ENCODE measurements at regions not wholly inside any gene's neighbourhood (a gene's known extent, or its start where the extent isn't known, plus 50 kb on each side); places are given as distances from the start of the nearest gene placed in this dataset.

DNA sequence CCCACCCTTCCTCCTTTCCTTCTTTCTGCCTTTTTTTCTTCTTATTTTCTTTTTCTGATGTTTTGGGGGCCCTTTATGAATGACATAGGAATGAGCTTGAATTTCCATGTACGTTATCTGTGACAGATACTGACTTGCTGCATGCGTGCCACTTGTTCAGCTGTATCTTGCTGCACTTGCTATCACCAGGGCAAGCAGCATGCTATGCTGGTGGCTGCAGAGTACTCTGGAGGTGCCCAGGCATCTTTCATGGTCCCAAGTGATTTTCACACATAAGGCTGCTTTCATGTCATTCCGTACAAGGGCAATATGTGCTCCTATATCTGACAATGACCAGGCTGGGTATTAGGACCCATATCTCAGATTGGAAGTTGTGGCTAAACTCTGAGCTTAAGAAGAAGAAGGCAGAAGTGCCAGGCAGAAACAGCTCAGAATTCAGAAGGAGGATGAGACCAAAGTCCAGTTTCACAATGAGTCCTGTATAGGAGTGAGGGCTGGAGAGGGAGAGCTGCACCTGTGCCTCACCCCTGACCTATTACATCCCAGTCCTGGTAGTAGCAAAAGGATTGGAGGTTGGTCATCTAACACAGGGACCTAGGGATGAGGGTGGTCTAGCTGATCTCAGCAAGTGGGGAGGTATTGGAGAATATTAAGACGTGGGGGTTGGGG, 299.0 kb upstream of the DDHD1 start (continued):
- TF ChIP-seq, protein P1, sequence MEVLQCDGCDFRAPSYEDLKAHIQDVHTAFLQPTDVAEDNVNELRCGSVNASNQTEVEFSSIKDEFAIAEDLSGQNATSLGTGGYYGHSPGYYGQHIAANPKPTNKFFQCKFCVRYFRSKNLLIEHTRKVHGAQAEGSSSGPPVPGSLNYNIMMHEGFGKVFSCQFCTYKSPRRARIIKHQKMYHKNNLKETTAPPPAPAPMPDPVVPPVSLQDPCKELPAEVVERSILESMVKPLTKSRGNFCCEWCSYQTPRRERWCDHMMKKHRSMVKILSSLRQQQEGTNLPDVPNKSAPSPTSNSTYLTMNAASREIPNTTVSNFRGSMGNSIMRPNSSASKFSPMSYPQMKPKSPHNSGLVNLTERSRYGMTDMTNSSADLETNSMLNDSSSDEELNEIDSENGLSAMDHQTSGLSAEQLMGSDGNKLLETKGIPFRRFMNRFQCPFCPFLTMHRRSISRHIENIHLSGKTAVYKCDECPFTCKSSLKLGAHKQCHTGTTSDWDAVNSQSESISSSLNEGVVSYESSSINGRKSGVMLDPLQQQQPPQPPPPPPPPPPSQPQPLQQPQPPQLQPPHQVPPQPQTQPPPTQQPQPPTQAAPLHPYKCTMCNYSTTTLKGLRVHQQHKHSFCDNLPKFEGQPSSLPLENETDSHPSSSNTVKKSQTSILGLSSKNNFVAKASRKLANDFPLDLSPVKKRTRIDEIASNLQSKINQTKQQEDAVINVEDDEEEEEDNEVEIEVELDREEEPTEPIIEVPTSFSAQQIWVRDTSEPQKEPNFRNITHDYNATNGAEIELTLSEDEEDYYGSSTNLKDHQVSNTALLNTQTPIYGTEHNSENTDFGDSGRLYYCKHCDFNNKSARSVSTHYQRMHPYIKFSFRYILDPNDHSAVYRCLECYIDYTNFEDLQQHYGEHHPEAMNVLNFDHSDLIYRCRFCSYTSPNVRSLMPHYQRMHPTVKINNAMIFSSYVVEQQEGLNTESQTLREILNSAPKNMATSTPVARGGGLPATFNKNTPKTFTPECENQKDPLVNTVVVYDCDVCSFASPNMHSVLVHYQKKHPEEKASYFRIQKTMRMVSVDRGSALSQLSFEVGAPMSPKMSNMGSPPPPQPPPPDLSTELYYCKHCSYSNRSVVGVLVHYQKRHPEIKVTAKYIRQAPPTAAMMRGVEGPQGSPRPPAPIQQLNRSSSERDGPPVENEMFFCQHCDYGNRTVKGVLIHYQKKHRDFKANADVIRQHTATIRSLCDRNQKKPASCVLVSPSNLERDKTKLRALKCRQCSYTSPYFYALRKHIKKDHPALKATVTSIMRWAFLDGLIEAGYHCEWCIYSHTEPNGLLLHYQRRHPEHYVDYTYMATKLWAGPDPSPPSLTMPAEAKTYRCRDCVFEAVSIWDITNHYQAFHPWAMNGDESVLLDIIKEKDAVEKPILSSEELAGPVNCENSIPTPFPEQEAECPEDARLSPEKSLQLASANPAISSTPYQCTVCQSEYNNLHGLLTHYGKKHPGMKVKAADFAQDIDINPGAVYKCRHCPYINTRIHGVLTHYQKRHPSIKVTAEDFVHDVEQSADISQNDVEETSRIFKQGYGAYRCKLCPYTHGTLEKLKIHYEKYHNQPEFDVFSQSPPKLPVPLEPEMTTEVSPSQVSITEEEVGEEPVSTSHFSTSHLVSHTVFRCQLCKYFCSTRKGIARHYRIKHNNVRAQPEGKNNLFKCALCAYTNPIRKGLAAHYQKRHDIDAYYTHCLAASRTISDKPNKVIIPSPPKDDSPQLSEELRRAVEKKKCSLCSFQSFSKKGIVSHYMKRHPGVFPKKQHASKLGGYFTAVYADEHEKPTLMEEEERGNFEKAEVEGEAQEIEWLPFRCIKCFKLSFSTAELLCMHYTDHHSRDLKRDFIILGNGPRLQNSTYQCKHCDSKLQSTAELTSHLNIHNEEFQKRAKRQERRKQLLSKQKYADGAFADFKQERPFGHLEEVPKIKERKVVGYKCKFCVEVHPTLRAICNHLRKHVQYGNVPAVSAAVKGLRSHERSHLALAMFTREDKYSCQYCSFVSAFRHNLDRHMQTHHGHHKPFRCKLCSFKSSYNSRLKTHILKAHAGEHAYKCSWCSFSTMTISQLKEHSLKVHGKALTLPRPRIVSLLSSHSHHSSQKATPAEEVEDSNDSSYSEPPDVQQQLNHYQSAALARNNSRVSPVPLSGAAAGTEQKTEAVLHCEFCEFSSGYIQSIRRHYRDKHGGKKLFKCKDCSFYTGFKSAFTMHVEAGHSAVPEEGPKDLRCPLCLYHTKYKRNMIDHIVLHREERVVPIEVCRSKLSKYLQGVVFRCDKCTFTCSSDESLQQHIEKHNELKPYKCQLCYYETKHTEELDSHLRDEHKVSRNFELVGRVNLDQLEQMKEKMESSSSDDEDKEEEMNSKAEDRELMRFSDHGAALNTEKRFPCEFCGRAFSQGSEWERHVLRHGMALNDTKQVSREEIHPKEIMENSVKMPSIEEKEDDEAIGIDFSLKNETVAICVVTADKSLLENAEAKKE (CRISPR knock-in tag; IDR thresholded peaks at IDR 0.05) = no peak

DNA sequence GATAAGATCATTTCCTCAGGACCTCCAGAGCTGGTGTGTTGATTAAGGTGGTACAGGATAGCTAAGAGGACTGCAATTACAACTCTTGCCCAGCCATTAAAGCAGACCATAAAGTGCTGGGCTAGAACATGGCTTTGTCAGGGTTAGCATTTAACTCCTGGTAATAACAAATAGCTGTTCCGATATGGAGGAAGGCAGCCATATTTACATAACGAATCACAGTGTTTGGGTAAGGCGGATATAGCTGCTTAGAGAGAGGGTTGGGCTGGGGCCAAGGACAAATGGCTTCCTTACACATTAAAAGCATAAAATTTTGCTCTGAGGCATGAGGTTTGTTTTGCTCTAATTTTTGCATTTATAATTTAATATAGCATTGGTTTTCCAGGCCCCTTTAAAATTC, 297.7 kb upstream of the DDHD1 start:
- Mint-ChIP-seq H3K27ac (no peak overlapping the region), H3K27me3 (ENCODE audit: insufficient read depth, low read depth, poor library complexity) (no peaks in the 10 kb centered on the region), H3K4me3 (no peak overlapping the region), H3K36me3 (ENCODE audit: low read depth) (no peaks in the 10 kb centered on the region), H3K4me1 (peaks cover 12% of the 10 kb centered on the region), H3K9me3 (no peaks in the 10 kb centered on the region)
- Histone ChIP-seq H3K4me1 (ENCODE audit: insufficient read depth) (no peaks in the 10 kb centered on the region; the same call in 1 of the 2 replicates), H3K27ac (ENCODE audit: low read depth) (no peak overlapping the region), H3F3A (replicated peaks; ENCODE audit: low read depth) (no peaks in the 10 kb centered on the region), H3K27me3 (ENCODE audit: insufficient read depth) (no peaks in the 10 kb centered on the region), H4K20me1 (replicated peaks; ENCODE audit: insufficient read depth) (no peaks in the 10 kb centered on the region), H3K9me2 (ENCODE audit: insufficient read depth) (peaks cover 6% of the 10 kb centered on the region; the same call in 1 of the 2 replicates), H3K4me2 (no peak overlapping the region), H3K79me2 (replicated peaks; ENCODE audit: insufficient read depth) (no peaks in the 10 kb centered on the region), H2AFZ (no peak overlapping the region), H3K36me3 (ENCODE audit: insufficient read depth) (no peaks in the 10 kb centered on the region), H3K4me3 (no peak overlapping the region)
- no peak for DNase-seq (ENCODE audit: low spot score)
- ATAC-seq = no peak
- no peak for TF ChIP-seq JUNB (IDR thresholded peaks at IDR 0.05; ENCODE audit: unreplicated experiment)
- TF ChIP-seq EZH2 (IDR thresholded peaks at IDR 0.05; ENCODE audit: low read depth, unreplicated experiment) = no peak
- TF ChIP-seq, protein P2, sequence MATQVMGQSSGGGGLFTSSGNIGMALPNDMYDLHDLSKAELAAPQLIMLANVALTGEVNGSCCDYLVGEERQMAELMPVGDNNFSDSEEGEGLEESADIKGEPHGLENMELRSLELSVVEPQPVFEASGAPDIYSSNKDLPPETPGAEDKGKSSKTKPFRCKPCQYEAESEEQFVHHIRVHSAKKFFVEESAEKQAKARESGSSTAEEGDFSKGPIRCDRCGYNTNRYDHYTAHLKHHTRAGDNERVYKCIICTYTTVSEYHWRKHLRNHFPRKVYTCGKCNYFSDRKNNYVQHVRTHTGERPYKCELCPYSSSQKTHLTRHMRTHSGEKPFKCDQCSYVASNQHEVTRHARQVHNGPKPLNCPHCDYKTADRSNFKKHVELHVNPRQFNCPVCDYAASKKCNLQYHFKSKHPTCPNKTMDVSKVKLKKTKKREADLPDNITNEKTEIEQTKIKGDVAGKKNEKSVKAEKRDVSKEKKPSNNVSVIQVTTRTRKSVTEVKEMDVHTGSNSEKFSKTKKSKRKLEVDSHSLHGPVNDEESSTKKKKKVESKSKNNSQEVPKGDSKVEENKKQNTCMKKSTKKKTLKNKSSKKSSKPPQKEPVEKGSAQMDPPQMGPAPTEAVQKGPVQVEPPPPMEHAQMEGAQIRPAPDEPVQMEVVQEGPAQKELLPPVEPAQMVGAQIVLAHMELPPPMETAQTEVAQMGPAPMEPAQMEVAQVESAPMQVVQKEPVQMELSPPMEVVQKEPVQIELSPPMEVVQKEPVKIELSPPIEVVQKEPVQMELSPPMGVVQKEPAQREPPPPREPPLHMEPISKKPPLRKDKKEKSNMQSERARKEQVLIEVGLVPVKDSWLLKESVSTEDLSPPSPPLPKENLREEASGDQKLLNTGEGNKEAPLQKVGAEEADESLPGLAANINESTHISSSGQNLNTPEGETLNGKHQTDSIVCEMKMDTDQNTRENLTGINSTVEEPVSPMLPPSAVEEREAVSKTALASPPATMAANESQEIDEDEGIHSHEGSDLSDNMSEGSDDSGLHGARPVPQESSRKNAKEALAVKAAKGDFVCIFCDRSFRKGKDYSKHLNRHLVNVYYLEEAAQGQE (IDR thresholded peaks at IDR 0.05; ENCODE audit: unreplicated experiment) = no peak
- TF ChIP-seq EZH2phosphoT487 (IDR thresholded peaks at IDR 0.05; ENCODE audit: unreplicated experiment) = no peak
- TF ChIP-seq CREB1 (CRISPR knock-in tag; IDR thresholded peaks at IDR 0.05; ENCODE audit: low read depth) = no peak
- no peak for TF ChIP-seq ZNF331 (CRISPR knock-in tag; IDR thresholded peaks at IDR 0.05; ENCODE audit: low read depth)
- TF ChIP-seq, protein P3, sequence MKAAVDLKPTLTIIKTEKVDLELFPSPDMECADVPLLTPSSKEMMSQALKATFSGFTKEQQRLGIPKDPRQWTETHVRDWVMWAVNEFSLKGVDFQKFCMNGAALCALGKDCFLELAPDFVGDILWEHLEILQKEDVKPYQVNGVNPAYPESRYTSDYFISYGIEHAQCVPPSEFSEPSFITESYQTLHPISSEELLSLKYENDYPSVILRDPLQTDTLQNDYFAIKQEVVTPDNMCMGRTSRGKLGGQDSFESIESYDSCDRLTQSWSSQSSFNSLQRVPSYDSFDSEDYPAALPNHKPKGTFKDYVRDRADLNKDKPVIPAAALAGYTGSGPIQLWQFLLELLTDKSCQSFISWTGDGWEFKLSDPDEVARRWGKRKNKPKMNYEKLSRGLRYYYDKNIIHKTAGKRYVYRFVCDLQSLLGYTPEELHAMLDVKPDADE (IDR thresholded peaks at IDR 0.05) = no peak

All from GM23338 (cell line).